Activated CD8-positive, alpha-beta memory T cell treated with anti-CD3 and anti-CD28 coated beads, Interleukin-2, amount 50 U/mL, for 48 hours (primary cell): ENCODE measurements at regions not wholly inside any gene's neighbourhood (a gene's known extent, or its start where the extent isn't known, plus 50 kb on each side); places are given as distances from the start of the nearest gene placed in this dataset.

Experiments used
- DNase-seq: peaks from one replicate; pipeline ENCODE4 v3.0.0-alpha.2; 2020

DNA sequence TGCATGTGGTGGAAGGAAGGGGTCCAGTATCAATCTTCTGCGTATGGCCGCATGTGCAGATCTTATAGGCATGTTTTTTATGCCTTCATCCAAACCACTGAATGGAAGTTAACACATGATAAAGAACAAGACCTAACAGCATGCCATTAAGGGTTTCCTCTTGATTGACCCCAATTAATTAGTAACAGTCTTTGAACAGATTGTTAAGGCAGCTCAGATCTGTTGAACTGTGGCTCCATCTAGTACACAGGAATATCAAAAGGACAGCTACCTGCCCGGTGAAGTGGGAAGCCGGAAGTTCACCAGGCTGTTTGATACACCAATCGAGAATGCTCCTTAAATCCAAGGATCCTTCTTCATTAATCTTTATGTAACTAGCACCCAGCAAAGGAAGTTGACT lies 159.9 kb upstream of the ADAMTS16 start:
- no peak for DNase-seq

DNA sequence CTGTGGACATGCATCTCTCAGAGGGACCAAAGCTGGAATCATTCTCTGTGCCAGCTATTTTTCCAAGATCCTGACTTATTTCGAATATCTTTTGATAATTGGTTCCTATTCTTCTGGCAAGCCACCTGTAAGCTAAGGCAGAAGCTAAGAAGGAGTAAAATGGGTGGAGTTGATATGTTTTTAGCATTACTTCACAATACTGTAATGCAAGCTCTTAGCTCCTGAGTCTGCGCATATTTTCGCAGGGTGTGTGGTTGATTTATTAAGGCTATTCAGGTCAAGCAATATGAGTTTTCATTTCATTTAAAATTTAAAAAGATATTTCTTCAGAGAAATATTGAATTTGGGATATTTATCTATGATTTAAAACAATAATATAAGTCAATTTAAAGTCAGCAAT lies 158.5 kb upstream of the ADAMTS16 start:
- no peak for DNase-seq

DNA sequence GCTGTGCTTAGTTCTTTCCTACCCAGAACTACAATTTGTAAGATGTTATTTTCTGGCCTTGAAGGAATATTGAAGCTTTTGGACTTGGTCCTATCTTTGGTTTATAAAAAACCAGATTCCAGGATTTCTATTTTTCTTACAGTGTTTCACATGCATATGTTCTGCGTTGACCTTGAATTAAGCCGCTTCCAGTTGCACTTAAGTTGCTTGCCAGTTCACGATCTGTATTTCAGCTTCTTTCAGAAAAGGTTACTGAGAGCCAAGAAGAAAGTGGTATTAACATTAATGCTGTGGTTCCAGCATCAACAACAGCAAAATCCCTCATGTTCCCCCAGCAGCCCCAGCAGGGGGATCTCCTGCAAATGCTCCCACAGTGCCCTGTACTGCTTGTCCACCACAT lies 156.4 kb upstream of the ADAMTS16 start:
- DNase-seq = no peak

DNA sequence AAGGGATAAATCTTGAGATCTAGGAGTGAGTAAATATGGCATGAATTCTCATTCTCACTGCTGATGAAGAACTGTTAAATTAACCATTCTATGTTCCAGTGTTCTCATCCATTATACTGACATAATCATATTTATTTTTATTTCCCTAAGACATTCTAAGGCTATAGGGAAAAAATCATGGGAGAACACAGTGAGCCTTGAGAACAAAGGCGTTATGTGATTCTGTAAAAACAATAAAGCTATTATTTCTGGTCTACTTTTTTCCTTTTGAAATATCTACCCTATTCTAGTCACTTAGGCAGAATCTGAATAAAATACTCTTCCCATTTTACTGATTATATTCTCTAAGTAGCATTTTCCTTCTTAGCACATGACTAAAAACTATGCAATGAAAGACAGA lies 155.7 kb upstream of the ADAMTS16 start:
- no peak for DNase-seq

DNA sequence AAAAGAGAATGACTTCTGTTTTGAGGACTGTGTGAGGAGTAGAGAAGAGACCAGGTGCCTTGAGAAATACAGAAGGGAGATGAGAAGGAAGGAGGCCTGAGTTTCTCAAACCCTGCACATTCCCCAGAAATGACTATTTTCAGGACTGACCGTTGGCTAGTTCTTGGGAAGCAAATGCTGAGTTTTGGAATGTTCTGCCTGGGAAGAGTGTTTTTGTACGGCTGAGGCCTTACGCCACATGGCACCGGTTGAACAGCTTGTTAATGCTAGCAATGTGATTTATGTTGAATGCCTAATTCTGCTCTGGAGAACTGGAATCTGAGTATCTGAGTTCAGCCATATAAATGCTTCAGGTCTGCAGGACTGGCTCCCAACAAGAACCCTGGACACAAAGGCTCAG lies 152.7 kb upstream of the ADAMTS16 start:
- DNase-seq = no peak

DNA sequence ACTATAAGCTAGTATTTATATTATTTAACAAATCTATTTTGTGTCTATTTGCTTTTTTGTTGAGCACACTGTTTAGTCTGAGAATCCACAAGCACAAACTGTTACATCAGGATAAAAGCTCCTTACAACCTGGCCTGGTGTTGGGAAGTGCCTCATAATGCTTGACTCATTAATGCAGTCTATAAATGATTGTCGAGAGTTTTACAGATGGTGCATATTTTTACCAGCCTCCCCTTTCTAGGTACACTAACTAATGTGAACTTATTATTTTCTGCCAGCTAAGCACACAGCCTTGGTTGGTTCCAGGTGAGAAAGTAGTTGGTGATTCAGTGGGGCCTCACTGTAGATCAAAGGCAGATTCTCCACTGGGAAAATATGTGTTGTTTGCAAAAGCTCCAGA lies 151.0 kb upstream of the ADAMTS16 start:
- no peak for DNase-seq

DNA sequence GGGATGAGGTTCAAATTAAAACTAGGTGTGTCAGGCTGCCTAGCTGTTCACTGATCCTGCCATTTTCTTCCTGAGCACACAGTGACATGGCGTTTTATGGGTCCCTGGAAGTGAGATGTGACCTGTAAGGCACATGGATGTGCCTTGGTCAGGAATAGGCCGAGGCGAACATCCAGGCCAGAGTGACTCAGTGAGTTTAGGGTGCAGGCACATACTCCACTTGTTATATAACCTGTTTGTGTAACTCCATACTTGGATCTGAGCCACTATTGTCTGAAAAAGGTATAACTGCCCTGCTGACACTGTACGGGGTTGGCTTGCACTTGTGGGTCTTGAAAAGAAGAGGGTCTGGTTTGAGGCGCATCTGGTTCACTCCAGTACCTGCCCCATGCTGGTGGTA lies 150.1 kb upstream of the ADAMTS16 start:
- DNase-seq = no peak

DNA sequence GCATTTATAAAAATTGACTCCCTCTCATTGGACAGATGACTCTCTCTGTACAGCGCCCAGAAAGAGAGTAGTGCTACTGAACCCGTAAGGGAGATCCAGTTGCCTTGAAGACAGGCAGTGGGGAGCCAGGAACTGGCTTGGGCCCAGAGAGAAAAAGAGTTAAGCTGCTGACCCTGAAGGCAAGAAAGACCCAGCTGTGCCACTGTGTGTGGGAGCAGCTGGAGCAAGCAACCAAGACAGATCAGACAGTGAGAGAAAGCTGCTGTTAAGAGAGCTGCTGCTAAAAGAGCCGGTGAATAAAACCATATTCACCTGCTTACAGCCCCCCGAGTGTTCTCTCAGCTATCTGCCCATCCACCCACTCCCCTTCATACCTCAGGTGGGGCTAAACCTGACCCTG lies 149.7 kb upstream of the ADAMTS16 start:
- DNase-seq = no peak

DNA sequence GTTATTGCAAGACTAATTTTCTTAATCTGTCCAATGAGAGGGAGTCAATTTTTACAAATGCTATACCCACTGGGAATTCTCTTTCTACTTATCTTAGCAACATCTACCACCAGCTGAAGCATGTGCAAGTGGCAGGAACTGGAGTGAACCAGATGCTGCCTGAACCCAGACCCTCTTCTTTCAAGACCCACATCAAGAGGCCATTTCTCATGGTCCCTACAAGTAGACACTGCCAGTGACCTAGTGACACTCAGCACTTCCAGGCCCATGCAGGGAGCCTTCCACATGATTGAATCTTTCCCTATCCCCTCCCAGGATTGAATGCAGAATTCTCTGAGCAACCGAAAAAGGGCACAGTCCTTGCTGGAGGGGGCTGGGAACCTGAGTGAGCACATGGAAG lies 148.2 kb upstream of the ADAMTS16 start:
- no peak for DNase-seq

DNA sequence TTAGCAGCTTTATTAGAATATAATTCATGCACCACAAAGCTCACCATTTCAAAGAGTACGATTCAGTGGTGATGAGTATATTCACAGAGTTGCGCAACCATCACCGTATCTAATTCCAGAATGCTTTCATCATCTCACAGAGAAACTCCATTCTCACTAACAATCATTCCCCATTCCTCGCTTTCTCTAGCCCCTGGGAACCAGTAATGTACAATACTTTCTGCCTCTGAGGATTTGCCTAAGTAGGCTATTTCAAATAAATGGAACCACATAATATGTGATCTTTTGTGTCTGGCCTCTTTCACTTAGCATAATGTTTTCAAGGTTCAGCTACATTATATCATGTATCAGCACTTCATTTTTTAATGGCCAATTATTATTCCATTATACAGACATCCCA lies 145.1 kb upstream of the ADAMTS16 start:
- no peak for DNase-seq

DNA sequence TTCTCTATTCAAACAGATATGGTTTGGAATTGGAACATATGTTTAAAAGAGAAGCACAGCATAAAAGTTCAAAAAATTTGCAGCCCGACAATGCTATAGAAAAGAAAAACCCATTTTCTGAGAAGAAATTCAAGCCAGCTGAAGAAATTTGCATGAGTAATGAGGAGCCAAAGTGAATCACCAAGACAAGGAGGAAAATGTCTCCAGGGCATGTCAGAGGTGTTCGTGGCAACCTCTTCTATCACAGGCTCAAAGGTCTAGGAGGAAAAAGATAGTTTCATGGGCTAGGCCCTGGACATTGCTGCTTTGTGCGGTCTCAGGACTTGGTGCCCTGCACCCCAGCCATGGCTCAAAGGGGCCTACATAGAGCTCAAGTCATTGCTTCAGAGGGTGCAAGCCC lies 134.8 kb upstream of the ADAMTS16 start:
- no peak for DNase-seq

DNA sequence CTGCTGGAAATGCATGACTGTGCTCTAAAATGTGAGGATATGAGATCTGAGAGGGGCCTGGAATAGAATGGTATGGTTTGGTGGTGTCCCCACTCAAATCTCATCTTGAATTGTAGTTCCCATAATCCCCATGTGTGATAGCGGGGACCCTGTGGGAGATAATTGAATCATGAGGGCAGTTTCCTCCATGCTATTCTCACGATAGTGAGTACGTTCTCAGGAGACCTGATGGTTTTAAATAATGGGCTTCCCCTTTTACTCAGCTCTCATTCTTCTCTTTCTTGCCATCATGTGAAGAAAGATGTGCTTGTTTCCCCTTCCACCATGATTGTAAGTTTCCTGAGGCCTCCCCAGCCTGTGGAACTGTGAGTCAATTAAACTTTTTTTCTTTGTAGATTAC lies 133.6 kb upstream of the ADAMTS16 start:
- no peak for DNase-seq

DNA sequence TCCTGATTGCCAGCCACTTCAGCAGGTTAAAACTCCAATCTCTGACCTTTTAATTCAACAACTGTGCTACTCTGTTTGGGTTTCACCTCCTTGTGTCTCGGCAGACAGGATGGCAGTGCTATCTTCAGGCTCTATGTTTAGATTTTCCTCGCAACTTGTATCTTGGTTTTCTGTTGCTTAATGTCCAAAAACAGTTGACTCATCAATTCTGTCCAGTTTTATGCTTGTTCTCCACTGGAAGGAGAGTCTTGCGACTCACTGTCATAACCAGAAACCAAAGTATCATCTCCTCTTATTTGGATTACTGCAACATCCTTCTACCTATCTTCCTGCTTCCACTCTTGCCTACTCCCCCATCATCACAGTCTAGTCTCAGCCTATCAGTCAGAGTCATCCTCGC lies 130.9 kb upstream of the ADAMTS16 start:
- DNase-seq = no peak

DNA sequence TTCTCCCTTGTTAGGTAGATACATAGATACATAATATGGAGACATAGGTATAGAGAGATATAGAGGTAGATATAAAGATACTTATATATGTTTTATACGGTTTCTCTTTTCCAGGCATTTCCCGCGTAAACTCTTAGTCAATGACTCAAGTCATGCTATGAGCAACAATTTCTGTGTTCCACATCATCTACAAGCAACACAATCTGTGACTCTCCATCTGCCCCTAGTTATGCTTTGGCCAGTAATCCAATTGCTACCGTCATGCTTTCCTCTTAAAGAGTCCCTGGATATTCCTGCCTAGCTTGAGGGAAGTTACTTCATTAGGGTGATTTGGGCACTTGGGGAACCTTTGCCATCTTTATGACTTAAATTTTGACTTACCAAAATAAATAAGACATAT lies 129.0 kb upstream of the ADAMTS16 start:
- DNase-seq = no peak

DNA sequence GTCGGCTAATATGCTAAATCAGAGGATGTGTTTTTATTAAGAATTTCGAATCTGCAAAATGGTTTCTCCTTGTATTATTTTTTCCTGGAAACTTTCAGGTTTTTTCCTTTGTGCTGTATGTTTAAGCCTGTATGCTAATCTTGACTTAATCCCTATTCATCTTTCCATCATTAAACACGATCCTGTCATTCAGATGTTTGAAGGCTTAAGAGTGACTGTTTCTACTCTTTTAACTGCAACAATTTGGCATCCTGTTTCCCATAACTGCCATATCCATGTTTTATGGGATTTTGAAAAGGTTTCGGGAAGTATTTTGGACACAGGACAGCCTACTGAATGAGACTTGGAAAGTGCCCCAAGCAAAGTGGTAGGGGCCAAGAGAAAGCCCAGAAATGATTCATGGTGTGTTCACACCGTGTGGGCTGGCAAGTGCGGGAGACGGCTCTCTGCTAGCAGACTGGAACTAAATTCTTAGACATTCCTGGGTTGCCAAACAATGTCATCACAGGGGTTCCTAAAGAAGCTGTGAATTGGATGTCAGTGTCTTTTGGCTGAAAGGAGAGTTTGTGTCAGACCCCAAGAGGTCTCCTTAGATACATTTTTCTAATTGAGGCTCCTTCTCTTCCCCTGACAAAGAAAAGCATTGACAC lies 125.4 kb upstream of the ADAMTS16 start:
- no peak for DNase-seq

DNA sequence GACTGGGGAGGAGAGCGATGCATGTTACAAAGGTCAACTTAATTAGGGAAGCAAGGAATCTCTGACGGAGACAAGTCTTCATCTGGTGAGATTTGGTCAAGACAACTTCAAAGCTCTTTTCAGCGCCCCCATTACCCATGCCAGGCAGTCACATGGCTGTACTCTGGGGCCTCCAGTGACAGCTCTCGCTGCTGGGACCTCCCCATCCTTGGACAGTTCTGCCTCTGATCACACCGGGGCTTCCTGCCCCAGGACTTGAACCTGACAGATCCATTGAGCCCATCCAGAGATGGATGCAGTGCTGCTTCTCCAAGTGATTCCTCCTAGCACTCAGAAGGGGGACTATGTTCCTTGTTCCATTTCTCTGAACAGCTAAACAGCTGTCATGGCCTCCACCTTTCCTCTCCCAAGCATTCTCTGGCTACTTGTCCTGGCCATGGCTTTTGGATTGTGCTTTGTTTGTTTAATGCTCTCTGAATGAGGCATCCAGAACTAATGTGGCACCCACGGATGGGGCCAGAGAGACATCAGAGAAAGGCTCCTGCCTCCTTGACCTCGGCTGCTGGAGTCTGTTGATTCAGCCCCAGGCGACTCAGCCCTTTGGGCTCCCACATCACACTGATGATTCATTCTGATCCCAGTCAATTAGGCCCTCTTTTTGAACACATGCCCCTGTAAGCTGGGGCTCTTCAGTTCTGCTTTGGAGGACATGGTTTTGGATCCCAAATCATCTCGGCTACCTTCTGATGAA lies 122.1 kb upstream of the ADAMTS16 start:
- DNase-seq = no peak

DNA sequence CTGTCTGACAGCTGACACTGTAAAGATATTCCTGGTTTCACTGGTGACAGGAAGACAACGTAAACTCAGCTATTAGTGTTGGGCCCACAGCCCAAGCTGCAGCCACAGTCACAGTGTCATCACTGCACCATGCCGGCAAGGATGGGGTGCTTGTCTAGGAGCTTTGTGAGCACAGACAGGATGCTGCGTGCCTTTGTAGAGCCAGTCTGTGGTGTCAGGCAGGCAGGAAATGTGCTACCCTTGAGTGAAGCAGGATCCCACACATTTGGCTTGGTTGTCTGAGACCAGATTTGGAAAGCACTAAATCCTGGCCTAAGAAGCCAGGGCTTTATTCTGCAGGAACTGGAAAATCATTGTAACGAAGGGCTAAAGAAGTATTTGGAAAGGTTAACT lies 121.6 kb upstream of the ADAMTS16 start:
- DNase-seq = no peak

DNA sequence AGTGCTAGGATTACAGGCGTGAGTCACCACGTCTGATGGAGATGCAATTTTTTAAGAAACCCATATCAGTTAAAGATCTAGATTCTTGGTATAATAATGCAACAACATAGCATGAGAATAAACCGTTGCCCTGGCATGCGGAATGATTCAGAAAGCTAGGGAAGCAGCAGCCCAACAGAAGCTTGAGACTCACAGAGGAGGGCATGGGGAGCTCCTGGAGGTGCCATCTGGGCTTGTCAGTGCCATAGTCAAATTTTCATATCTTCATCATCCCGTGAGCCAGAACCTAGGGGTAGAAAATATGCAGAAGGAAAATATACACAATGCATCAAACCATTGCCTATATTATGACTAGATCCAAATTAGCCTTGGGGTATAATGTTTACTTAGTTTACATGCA lies 118.7 kb upstream of the ADAMTS16 start:
- DNase-seq = no peak

DNA sequence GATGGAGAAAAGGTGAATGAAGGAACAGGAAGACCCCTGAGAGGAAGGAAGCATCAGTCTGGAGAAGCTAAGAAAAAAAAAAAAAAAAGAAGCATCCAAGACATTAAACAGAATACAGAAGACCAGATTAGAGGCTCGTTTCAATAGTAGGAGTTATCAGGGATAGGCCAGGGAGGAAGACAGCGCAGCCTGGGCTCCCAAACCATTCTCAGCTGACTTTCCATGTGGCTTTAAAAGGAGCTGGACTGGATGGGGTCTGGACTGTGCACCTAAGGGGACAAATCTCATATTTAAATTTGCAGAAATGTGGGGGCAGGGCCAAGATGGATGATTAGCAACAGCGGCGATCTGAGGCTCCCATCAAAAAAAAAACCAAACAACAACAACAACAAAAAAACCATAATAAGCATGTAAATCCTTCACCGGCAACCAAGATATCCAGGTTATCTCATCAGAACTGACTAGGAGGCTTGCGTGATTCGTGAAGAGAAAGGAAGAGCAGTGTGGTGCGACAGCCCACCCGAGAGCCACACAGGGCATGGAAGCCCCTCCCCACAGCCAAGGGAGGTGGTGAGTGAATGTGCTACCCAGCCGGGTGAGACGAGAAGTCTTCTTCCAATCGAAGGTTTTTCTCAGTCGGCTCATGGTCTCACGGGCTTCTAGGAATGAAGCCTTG lies 114.9 kb upstream of the ADAMTS16 start:
- no peak for DNase-seq

DNA sequence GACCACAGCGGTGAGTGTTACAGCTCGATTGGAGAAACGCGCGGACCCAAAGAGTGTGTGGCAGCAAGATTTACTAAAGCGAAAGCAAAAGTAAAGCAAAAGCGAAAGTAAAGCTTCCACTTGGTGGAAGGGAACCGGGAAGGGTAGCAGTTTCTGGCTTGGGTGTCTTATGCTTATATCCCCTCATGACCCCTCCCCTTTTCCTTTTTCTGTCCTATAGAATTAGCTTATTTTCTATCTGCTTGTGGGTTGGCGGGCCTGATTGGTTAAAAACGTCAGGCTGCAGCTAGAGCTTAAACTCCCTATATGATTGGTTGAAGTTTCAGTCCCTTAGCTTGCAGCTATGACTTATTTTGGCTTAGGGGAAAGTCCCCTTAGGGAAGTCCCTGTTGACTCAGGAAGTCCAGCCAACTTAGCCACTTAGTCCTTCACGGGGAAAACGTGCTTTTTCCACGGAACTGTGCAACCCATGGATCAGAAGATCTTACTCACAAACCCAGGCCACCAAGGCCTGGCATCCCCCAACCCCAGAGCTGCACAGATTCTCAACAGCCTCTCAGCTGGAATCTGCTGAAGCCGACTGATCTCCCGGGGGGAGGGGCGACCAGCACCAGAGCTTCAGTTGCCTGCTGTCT lies 114.2 kb upstream of the ADAMTS16 start:
- DNase-seq = no peak

DNA sequence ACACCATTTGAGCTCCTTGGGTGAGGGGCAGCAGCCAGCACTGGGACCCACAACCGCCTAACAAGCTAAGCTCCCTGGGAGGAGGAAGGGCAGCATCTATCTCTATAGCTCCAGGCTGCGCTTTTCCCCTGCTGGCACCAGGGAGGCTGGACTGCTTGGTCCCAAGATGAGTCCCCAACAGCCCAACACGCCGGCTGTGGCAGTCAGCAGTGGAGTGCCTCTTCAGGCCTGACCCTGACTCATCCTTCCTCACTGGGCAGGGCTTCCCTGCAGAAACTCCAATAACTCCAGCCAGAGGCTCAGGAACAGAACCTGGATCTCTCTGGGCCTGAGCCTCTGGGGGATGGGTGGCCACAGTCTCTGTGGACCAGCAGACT lies 113.7 kb upstream of the ADAMTS16 start:
- no peak for DNase-seq

DNA sequence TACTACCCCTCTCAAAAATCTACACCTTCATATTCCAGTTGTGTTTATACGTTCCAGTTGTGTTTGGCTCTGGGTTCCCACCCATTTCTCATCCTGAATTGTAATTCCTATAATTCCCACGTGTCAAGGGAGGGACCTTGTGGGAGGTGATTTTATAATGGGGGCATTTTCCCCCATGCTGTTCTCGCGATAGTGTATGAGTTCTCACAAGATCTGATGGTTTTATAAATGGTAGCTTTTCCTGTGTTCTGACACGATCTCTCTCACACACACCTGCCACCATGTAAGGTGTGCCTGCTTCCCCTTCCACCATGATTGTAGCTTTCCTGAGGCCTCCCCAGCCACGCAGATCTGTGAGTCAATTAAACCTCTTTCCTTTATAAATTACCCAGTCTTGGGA lies 108.5 kb upstream of the ADAMTS16 start:
- DNase-seq = no peak

DNA sequence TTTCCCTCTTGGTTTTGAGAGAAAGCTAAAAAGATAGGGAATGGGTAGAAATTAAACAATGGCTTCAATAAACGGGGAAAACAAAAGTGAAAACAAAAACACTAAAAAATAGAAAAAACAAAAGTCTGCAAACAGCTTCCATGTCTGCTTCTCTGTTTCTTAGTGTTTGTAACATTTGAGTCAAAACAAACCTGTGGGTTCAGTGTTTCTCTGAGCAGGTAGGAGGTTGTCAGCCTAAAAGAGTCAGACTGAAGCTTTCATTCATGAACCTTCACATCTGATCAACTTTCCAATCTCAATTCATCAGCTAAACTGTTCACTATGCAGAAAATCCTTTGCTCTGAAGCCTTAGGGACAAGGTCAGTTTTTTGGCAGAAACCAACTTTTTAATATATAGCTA lies 102.5 kb upstream of the ADAMTS16 start:
- DNase-seq = no peak

DNA sequence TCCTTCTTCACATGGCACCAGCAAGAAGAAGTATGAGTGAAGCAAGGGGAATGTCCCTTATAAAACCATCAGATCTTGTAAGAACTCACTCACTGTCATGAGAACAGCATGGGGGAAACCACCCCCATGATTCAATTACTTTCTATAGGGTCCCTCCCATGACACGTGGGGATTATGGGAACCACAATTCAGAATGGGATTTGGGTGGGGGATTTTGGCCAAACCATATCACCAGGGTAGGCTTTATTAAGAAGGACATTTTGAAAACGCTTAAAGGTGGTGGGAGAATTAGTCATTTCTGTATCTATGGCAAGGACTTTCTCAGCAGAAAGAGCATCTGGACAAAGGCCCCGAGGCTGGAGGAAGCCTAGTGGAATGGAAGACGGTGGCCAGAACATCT lies 100.2 kb upstream of the ADAMTS16 start:
- no peak for DNase-seq
